Prostate gland (tissue), 2 donors: ENCODE measurements at regions not wholly inside any gene's neighbourhood (a gene's known extent, or its start where the extent isn't known, plus 50 kb on each side); places are given as distances from the start of the nearest gene placed in this dataset.
A peak's percentile ranks its signal among the peaks of the same experiment; 100 is the strongest.

ENCODE experiments used
- POLR2AphosphoS5 ChIP-seq: sonication (generic); formaldehyde crosslinking; IDR thresholded peaks from one replicate; pipeline ENCODE4 v1.6.1; 2017; ENCODE audit warnings: antibody characterized with exemption
- TF ChIP-seq, protein P1 (sequence below), 4 experiments: fragments of 200-600 bp in 2 of 4; fragments of 450-650 bp in 2 of 4; sonication (generic) in 2 of 4; IDR thresholded peaks; 1 replicate in 3 of 4; 2 replicates in 1 of 4; pipeline ENCODE4 v1.5.1; 2016 to 2019; ENCODE audit warnings: antibody characterized with exemption in 4 of 4, mild to moderate bottlenecking in 2 of 4, moderate library complexity in 2 of 4

DNA sequence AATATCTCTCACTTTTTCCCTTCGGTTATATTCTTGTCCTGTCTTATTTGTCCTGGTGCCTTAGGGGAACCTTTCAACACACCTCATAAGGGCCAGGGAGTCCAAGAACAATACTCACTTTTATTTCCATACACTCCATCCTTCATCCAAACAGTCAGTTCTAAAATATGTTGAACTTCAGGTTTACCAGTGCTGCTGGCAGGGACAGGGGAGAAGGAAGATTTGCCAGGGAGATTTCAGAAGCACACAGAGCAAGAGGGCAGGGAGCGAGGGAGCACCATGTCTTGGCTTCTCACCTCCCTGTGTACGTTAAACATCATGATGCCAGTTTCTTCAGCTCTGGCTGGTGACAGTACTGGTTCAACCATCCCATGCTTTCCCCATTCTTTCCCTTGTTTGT is 631.1 kb upstream of the FAT1 start:
- peak; percentile 90 for TF ChIP-seq POLR2AphosphoS5
- TF ChIP-seq, protein P1, sequence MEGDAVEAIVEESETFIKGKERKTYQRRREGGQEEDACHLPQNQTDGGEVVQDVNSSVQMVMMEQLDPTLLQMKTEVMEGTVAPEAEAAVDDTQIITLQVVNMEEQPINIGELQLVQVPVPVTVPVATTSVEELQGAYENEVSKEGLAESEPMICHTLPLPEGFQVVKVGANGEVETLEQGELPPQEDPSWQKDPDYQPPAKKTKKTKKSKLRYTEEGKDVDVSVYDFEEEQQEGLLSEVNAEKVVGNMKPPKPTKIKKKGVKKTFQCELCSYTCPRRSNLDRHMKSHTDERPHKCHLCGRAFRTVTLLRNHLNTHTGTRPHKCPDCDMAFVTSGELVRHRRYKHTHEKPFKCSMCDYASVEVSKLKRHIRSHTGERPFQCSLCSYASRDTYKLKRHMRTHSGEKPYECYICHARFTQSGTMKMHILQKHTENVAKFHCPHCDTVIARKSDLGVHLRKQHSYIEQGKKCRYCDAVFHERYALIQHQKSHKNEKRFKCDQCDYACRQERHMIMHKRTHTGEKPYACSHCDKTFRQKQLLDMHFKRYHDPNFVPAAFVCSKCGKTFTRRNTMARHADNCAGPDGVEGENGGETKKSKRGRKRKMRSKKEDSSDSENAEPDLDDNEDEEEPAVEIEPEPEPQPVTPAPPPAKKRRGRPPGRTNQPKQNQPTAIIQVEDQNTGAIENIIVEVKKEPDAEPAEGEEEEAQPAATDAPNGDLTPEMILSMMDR (IDR thresholded peaks at IDR 0.05): no peak
